Vagina (tissue), 2 donors: ENCODE measurements at regions not wholly inside any gene's neighbourhood (a gene's known extent, or its start where the extent isn't known, plus 50 kb on each side); places are given as distances from the start of the nearest gene placed in this dataset.

Source experiments
- DNase-seq, 2 donors: peaks; one replicate each; pipeline ENCODE4 v3.0.0-alpha.2; 2017; ENCODE audit errors: extremely low spot score in 2 of 2
- H3K27ac ChIP-seq: fragments of 200-600 bp; sonication (generic); one replicate; pipeline ENCODE4 v1.5.1; 2019
- H3K27me3 ChIP-seq: fragments of 200-600 bp; sonication (generic); one replicate; pipeline ENCODE4 v1.5.1; 2019
- H3K36me3 ChIP-seq, 2 donors: fragments of 200-600 bp; sonication (generic); one replicate each; pipeline ENCODE4 v1.5.1; 2017 to 2019
- H3K4me1 ChIP-seq: fragments of 200-600 bp; sonication (generic); one replicate; pipeline ENCODE4 v1.5.1; 2019
- H3K4me3 ChIP-seq, 2 donors: fragments of 200-600 bp; sonication (generic); 1 replicate in 1 of 2; 2 replicates in 1 of 2; pipeline ENCODE4 v1.5.1; 2016 to 2019
- H3K9me3 ChIP-seq: fragments of 200-600 bp; sonication (generic); one replicate; pipeline ENCODE4 v1.5.1; 2019
- POLR2A ChIP-seq, 2 donors: fragments of 450-650 bp; IDR thresholded peaks; one replicate each; pipeline ENCODE4 v1.6.1; 2017; ENCODE audit warnings: antibody characterized with exemption in 2 of 2, mild to moderate bottlenecking in 2 of 2, moderate library complexity in 2 of 2
- POLR2AphosphoS5 ChIP-seq, 2 donors: sonication (generic); formaldehyde crosslinking; IDR thresholded peaks; one replicate each; pipeline ENCODE4 v1.9.0; 2017; ENCODE audit warnings: antibody characterized with exemption in 2 of 2, mild to moderate bottlenecking in 2 of 2, low read depth in 1 of 2; ENCODE audit not compliant: insufficient read depth in 1 of 2
- intact Hi-C: fragments of 100-400 bp; cut with DNase I; formaldehyde crosslinking; loops from one replicate; pipeline ENCODE4 v1.15.1; 2023
- TF ChIP-seq, protein P1 (sequence below), 3 experiments: fragments of 450-650 bp in 2 of 3; fragments of 200-600 bp in 1 of 3; sonication (generic) in 1 of 3; IDR thresholded peaks; one replicate each; pipeline ENCODE4 v1.5.1; 2017 to 2019; ENCODE audit warnings: antibody characterized with exemption in 3 of 3, mild to moderate bottlenecking in 2 of 3, moderate library complexity in 2 of 3

DNA sequence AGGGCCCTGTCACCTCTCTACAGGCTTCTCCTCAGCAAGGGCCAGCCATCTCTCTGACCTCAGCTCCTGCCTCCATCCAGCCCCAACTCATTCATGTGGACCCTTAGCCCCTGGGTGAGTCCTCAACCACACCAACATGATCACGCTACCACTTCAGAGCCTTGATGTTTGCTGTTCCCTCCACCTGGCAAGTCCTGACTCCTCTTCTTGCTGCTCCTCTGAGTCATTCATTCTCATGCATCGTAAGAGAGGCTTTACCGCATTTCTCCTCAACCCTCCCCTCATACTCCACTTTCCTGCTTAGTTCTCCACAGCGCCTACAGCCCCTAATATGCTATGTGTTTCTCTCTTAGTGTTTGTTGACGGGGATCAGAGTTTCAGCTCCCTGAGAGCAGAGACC is 99.9 kb downstream of the C17orf67 start:
- TF ChIP-seq, protein P1, sequence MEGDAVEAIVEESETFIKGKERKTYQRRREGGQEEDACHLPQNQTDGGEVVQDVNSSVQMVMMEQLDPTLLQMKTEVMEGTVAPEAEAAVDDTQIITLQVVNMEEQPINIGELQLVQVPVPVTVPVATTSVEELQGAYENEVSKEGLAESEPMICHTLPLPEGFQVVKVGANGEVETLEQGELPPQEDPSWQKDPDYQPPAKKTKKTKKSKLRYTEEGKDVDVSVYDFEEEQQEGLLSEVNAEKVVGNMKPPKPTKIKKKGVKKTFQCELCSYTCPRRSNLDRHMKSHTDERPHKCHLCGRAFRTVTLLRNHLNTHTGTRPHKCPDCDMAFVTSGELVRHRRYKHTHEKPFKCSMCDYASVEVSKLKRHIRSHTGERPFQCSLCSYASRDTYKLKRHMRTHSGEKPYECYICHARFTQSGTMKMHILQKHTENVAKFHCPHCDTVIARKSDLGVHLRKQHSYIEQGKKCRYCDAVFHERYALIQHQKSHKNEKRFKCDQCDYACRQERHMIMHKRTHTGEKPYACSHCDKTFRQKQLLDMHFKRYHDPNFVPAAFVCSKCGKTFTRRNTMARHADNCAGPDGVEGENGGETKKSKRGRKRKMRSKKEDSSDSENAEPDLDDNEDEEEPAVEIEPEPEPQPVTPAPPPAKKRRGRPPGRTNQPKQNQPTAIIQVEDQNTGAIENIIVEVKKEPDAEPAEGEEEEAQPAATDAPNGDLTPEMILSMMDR (IDR thresholded peaks at IDR 0.05) = no peak
- TF ChIP-seq POLR2AphosphoS5 (IDR thresholded peaks at IDR 0.05; ENCODE audit: insufficient read depth in 1 of 2, low read depth in 1 of 2) (no peak), POLR2A (IDR thresholded peaks at IDR 0.05) (no peak)
- H3K9me3 ChIP-seq = no peaks in the 10 kb centered on the region
- no peaks in the 10 kb centered on the region for H3K4me1 ChIP-seq
- intact Hi-C loops = no loop called here
- no peaks in the 10 kb centered on the region for H3K27me3 ChIP-seq
- no peak overlapping the region for H3K27ac ChIP-seq
- no peaks in the 10 kb centered on the region for H3K36me3 ChIP-seq
- H3K4me3 ChIP-seq = no peak overlapping the region
- no peak for DNase-seq

DNA sequence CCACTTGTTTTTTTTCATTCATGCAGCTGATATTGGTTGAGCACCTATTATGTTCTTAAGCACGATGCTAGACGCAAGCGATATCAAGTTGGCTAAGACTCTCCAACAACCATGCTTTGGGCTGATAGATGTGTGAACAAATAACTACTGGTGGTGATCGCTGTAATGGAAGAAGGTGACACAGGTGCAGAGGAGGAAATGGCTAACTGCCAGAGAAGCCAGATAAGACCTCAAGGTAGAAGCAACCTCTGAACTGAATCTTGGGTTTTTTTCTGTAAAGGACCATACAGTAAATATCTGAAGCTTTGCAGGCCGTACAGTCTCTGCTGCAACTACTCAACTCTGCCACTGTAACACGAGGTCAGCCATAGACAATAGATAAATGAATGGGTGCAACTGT is 97.9 kb downstream of the C17orf67 start:
- H3K36me3 ChIP-seq = no peaks in the 10 kb centered on the region
- no peaks in the 10 kb centered on the region for H3K4me1 ChIP-seq
- no peak overlapping the region for H3K27ac ChIP-seq
- DNase-seq = no peak
- intact Hi-C loops = no loop called here
- no peak for TF ChIP-seq POLR2A (IDR thresholded peaks at IDR 0.05)
- TF ChIP-seq, protein P1 (IDR thresholded peaks at IDR 0.05) = no peak
- TF ChIP-seq POLR2AphosphoS5 (IDR thresholded peaks at IDR 0.05; ENCODE audit: insufficient read depth in 1 of 2, low read depth in 1 of 2) = no peak
- H3K9me3 ChIP-seq = no peaks in the 10 kb centered on the region
- no peak overlapping the region for H3K4me3 ChIP-seq
- H3K27me3 ChIP-seq = no peaks in the 10 kb centered on the region

- no peaks in the 10 kb centered on the region for H3K27me3 ChIP-seq
- TF ChIP-seq POLR2AphosphoS5 (IDR thresholded peaks at IDR 0.05; ENCODE audit: insufficient read depth in 1 of 2, low read depth in 1 of 2) (no peak), POLR2A (IDR thresholded peaks at IDR 0.05) (no peak)
- TF ChIP-seq, protein P1 (IDR thresholded peaks at IDR 0.05) = no peak
- no peak for DNase-seq
- no peak overlapping the region for H3K4me3 ChIP-seq
- no peaks in the 10 kb centered on the region for H3K4me1 ChIP-seq
- no peaks in the 10 kb centered on the region for H3K36me3 ChIP-seq
- H3K27ac ChIP-seq = no peak overlapping the region
- H3K9me3 ChIP-seq = no peaks in the 10 kb centered on the region
- intact Hi-C loops = no loop called here
These were observed 96.1 kb downstream of the C17orf67 start for GRCh38 chr17:56737421-56738161.

DNA sequence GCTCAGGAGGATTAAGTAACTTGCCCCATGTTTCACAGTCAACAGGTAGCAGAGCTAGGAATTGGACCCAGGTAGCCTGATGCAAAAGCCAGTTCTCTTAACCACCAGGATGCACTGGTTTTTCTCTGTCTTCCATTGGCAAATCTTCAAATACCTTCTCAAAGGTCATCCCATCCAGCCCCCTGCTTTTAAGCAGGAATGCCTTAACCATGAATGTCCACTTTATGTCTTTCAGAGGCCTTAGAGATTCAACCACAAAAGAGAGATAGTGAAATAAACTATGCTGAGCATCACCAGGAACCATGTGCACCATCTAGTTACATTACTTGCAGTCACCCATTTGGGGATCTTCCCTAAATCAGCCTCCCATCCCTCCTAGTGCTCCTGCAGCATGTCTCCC is 94.3 kb downstream of the C17orf67 start:
- no peak for DNase-seq
- intact Hi-C loops = no loop called here
- no peaks in the 10 kb centered on the region for H3K36me3 ChIP-seq
- H3K9me3 ChIP-seq = no peaks in the 10 kb centered on the region
- no peak overlapping the region for H3K4me3 ChIP-seq
- no peaks in the 10 kb centered on the region for H3K4me1 ChIP-seq
- H3K27ac ChIP-seq = no peak overlapping the region
- TF ChIP-seq POLR2A (IDR thresholded peaks at IDR 0.05) (no peak), POLR2AphosphoS5 (IDR thresholded peaks at IDR 0.05; ENCODE audit: insufficient read depth in 1 of 2, low read depth in 1 of 2) (no peak)
- TF ChIP-seq, protein P1 (IDR thresholded peaks at IDR 0.05) = no peak
- no peaks in the 10 kb centered on the region for H3K27me3 ChIP-seq

- H3K4me3 ChIP-seq = no peak overlapping the region
- H3K4me1 ChIP-seq = no peaks in the 10 kb centered on the region
- DNase-seq = no peak
- H3K36me3 ChIP-seq = no peaks in the 10 kb centered on the region
- no peaks in the 10 kb centered on the region for H3K27me3 ChIP-seq
- TF ChIP-seq POLR2A (IDR thresholded peaks at IDR 0.05) (no peak), POLR2AphosphoS5 (IDR thresholded peaks at IDR 0.05; ENCODE audit: insufficient read depth in 1 of 2, low read depth in 1 of 2) (no peak)
- TF ChIP-seq, protein P1 (IDR thresholded peaks at IDR 0.05) = no peak
- no peak overlapping the region for H3K27ac ChIP-seq
- H3K9me3 ChIP-seq = no peaks in the 10 kb centered on the region
- intact Hi-C loops = no loop called here
These were observed 93.9 kb downstream of the C17orf67 start for GRCh38 chr17:56739776-56740175.
